ENCODE measurements at regions not wholly inside any gene's neighbourhood (a gene's known extent, or its start where the extent isn't known, plus 50 kb on each side); places are given as distances from the start of the nearest gene placed in this dataset.

DNA sequence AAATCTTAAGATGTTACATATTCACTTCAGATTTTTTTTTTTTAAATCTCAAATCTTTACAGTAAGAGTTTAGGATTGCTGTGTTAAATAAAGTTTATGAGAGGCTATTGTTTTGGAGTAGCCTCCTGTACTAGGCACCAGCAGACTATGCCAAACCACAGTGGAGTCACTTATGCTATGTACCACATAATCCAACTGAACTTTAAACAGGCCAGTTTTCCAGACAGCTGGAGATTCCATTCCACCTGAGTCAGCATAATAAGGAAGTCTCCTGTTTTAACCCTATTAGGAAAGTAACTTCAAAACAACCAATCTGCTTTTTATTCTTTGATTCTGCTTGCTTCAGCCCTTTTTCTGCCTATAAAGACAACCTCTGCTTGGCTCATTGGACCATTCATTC, 205.2 kb downstream of the CSNK1G3 start:
- Histone ChIP-seq H3K27me3 (ENCODE audit: low read depth) (no peaks in the 10 kb centered on the region), H3K36me3 (no peaks in the 10 kb centered on the region), H3K4me1 (no peaks in the 10 kb centered on the region), H3K27ac (no peak overlapping the region), H3K9me3 (no peaks in the 10 kb centered on the region), H3K4me3 (no peak overlapping the region)
- ATAC-seq (no peak), DNase-seq (no peak)
- intact Hi-C loops (cut with DNase I): no loop called here
- TF ChIP-seq, protein P1, sequence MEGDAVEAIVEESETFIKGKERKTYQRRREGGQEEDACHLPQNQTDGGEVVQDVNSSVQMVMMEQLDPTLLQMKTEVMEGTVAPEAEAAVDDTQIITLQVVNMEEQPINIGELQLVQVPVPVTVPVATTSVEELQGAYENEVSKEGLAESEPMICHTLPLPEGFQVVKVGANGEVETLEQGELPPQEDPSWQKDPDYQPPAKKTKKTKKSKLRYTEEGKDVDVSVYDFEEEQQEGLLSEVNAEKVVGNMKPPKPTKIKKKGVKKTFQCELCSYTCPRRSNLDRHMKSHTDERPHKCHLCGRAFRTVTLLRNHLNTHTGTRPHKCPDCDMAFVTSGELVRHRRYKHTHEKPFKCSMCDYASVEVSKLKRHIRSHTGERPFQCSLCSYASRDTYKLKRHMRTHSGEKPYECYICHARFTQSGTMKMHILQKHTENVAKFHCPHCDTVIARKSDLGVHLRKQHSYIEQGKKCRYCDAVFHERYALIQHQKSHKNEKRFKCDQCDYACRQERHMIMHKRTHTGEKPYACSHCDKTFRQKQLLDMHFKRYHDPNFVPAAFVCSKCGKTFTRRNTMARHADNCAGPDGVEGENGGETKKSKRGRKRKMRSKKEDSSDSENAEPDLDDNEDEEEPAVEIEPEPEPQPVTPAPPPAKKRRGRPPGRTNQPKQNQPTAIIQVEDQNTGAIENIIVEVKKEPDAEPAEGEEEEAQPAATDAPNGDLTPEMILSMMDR (IDR thresholded peaks at IDR 0.05): no peak

- Histone ChIP-seq H3K27ac (peak overlapping the region; percentile 5), H3K4me1 (no peaks in the 10 kb centered on the region), H3K4me3 (no peak overlapping the region), H3K9me3 (peaks cover 5% of the 10 kb centered on the region), H3K27me3 (ENCODE audit: low read depth) (no peaks in the 10 kb centered on the region), H3K36me3 (no peaks in the 10 kb centered on the region)
- DNase-seq (no peak), ATAC-seq (no peak)
- TF ChIP-seq, protein P1 (IDR thresholded peaks at IDR 0.05): no peak
- intact Hi-C loops (cut with DNase I): no loop called here
Measured at GRCh38 chr5:123710031-123710430, 198.1 kb downstream of the CSNK1G3 start.

GRCh38 chr5:123709422-123709821, 197.4 kb downstream of the CSNK1G3 start:
- DNase-seq: no peak

GRCh38 chr5:123708074-123708806, 196.3 kb downstream of the CSNK1G3 start:
- Histone ChIP-seq H3K27ac (no peak overlapping the region), H3K27me3 (ENCODE audit: low read depth) (no peaks in the 10 kb centered on the region), H3K9me3 (peaks cover 5% of the 10 kb centered on the region), H3K4me1 (no peaks in the 10 kb centered on the region), H3K36me3 (no peaks in the 10 kb centered on the region), H3K4me3 (no peak overlapping the region)
- DNase-seq (no peak), ATAC-seq (no peak)
- intact Hi-C loops (cut with DNase I): no loop called here
- TF ChIP-seq, protein P1 (IDR thresholded peaks at IDR 0.05): no peak

More at GRCh38 chr5:123709422-123709821, 197.4 kb downstream of the CSNK1G3 start:
- Histone ChIP-seq H3K9me3 (peaks cover 5% of the 10 kb centered on the region), H3K4me1 (no peaks in the 10 kb centered on the region), H3K4me3 (no peak overlapping the region), H3K27ac (peak overlapping the region; percentile 5), H3K36me3 (no peaks in the 10 kb centered on the region), H3K27me3 (ENCODE audit: low read depth) (no peaks in the 10 kb centered on the region)
- ATAC-seq: no peak
- TF ChIP-seq, protein P1 (IDR thresholded peaks at IDR 0.05): no peak
- intact Hi-C loops (cut with DNase I): no loop called here

DNA sequence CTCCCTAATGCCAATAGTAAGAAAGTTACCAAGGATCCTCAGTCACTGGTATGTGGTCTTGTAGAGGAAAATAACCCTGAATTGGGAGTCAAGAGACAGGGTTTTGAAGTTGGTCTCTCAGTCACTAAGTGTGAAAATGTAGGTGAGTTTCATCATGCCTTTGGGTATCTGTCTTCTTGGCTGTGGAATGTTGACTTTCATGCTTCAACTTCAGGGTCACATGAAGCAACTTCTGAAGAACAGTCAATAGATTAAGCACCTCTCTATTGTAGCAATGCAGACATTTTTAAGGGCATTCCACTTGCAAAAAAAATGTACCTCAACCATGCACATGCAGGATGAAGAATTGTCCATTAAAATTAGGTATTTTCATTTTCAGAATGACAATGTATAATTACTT, 194.6 kb downstream of the CSNK1G3 start:
- TF ChIP-seq, protein P1 (IDR thresholded peaks at IDR 0.05): no peak
- DNase-seq (no peak), ATAC-seq (no peak)
- Histone ChIP-seq H3K27me3 (ENCODE audit: low read depth) (no peaks in the 10 kb centered on the region), H3K4me1 (peaks cover 2% of the 10 kb centered on the region), H3K36me3 (no peaks in the 10 kb centered on the region), H3K27ac (no peak overlapping the region), H3K4me3 (no peak overlapping the region), H3K9me3 (peaks cover 5% of the 10 kb centered on the region)
- intact Hi-C loops (cut with DNase I): no loop called here
